AG04450 (cell line): ENCODE measurements at regions not wholly inside any gene's neighbourhood (a gene's known extent, or its start where the extent isn't known, plus 50 kb on each side); places are given as distances from the start of the nearest gene placed in this dataset.

Source experiments
- CTCF ChIA-PET: fragments of 300-600, 350-600 bp; formaldehyde crosslinking; extraction: SDS; loops from one replicate; lab custom pipeline; 2022; ENCODE audit warnings: antibody characterized with exemption, inconsistent platforms; lab: Charles Lee
- POLR2A ChIA-PET: fragments of 350-600 bp; formaldehyde crosslinking; extraction: SDS; loops from one replicate; lab custom pipeline; 2021; ENCODE audit warnings: antibody characterized with exemption, inconsistent platforms; lab: Yijun Ruan, JAX
- DNase-seq: peaks from one replicate; pipeline ENCODE4 v3.0.0-alpha.2; 2011; ENCODE audit warnings: low read depth, low spot score
- H3K27ac ChIP-seq: one replicate; pipeline ENCODE4 v1.5.1; 2012; ENCODE audit warnings: low read depth, low read length, control low read depth
- H3K27me3 ChIP-seq: one replicate; pipeline ENCODE4 v1.6.0; 2012; ENCODE audit warnings: low read length; ENCODE audit not compliant: control insufficient read depth, insufficient read depth
- H3K4me3 ChIP-seq: 2 replicates; pipeline ENCODE4 v1.5.1; 2011; ENCODE audit warnings: mild to moderate bottlenecking, low read depth, low read length, control low read depth
- H3K9me3 ChIP-seq: 2 replicates; pipeline ENCODE4 v1.5.1; 2012; ENCODE audit warnings: low read length; ENCODE audit not compliant: control insufficient read depth, insufficient read depth
- CTCF ChIP-seq: IDR thresholded peaks from 2 replicates; pipeline ENCODE4 v1.5.1; 2011; ENCODE audit warnings: low read depth, low read length, control low read depth, inconsistent platforms

DNA sequence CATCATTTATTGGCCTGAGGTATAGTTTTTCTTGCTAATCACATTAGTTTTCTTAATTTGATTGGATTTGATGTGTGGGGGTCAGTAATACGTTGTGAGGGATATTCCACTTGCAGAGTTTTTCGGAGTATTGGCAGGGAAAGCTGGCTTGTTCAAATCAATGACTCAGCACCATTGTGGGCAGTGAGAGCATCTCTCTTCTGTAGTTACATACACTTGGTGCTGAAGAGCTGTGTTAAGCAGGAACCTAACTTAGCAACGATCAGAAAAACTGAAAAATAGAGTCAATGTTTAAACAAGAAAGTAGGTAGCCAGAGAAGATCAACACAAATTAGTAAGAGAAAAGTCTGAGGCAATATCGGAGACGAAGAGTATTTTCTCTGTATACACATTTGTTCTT is 344.6 kb upstream of the EDIL3 start:
- TF ChIP-seq CTCF: no peak

DNA sequence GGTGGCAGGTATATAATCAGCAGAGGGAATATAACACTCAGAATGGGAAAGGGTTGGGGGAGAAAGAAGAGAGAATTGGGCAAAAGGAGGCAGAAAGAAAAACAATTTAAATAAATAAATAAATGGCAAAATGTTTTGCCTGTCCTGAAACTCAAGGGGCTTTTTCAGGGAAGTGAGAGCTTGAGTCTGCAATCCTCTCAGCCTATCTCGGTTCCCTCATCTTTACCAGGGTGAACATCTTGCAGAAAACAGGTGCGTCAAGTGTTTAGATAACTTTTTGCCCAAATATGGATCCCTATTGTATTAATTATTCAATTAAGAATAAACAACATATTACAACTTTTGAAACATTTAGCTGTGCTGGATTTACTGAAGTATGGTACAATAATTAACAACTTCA is 343.0 kb upstream of the EDIL3 start:
- TF ChIP-seq CTCF: no peak
- Histone ChIP-seq H3K9me3 (no peaks in the 10 kb centered on the region), H3K4me3 (no peak overlapping the region), H3K27me3 (no peaks in the 10 kb centered on the region), H3K27ac (no peak overlapping the region)
- ChIA-PET POLR2A (no interaction called here), CTCF (no interaction called here)
- DNase-seq: no peak

More for the DNA sequence above, 344.6 kb upstream of the EDIL3 start:
- peak; percentile 6 for DNase-seq
- Histone ChIP-seq H3K9me3 (no peaks in the 10 kb centered on the region), H3K27ac (no peak overlapping the region), H3K4me3 (no peak overlapping the region), H3K27me3 (no peaks in the 10 kb centered on the region)
- ChIA-PET CTCF (interaction anchor here (0.6 kb wide), 1 partner anchor 1697 kb away, joined by 4 read pairs; no protein-coding TSS in a partner anchor), POLR2A (no interaction called here)

GRCh38 chr5:84725946-84726570 is 341.4 kb upstream of the EDIL3 start:
- H3K27me3 ChIP-seq: no peaks in the 10 kb centered on the region
- POLR2A ChIA-PET: no interaction called here
- CTCF ChIA-PET: no interaction called here
- TF ChIP-seq CTCF: no peak
- no peak overlapping the region for H3K27ac ChIP-seq
- no peak overlapping the region for H3K4me3 ChIP-seq
- no peaks in the 10 kb centered on the region for H3K9me3 ChIP-seq
- no peak for DNase-seq

GRCh38 chr5:84724683-84725082 is 340.0 kb upstream of the EDIL3 start:
- H3K4me3 ChIP-seq: no peak overlapping the region
- no peaks in the 10 kb centered on the region for H3K27me3 ChIP-seq
- CTCF ChIA-PET: interaction anchor here (0.6 kb wide), 1 partner anchor 470 kb away, joined by 3 read pairs; no protein-coding TSS in a partner anchor
- H3K27ac ChIP-seq: no peak overlapping the region
- POLR2A ChIA-PET: no interaction called here
- TF ChIP-seq CTCF: no peak
- H3K9me3 ChIP-seq: no peaks in the 10 kb centered on the region
- DNase-seq: peak; percentile 26

GRCh38 chr5:84724181-84724580 is 339.5 kb upstream of the EDIL3 start:
- POLR2A ChIA-PET: no interaction called here
- DNase-seq: no peak
- no peaks in the 10 kb centered on the region for H3K27me3 ChIP-seq
- CTCF ChIA-PET: interaction anchor here (0.6 kb wide), 1 partner anchor 469 kb away, joined by 3 read pairs; no protein-coding TSS in a partner anchor
- no peaks in the 10 kb centered on the region for H3K9me3 ChIP-seq
- H3K27ac ChIP-seq: no peak overlapping the region
- no peak overlapping the region for H3K4me3 ChIP-seq
- TF ChIP-seq CTCF: no peak
